Astrocyte of the cerebellum (primary cell): ENCODE measurements at regions not wholly inside any gene's neighbourhood (a gene's known extent, or its start where the extent isn't known, plus 50 kb on each side); places are given as distances from the start of the nearest gene placed in this dataset.

Experiments used
- DNase-seq: peaks from one replicate; pipeline ENCODE4 v3.0.0-alpha.2; 2011; ENCODE audit warnings: low read depth
- H3K4me3 ChIP-seq: 2 replicates; pipeline ENCODE4 v1.5.1; 2011; ENCODE audit warnings: mild to moderate bottlenecking, low read depth, low read length, moderate library complexity
- in situ Hi-C: cut with HindIII; loops from 2 replicates; pipeline ENCODE4 v1.10.0; 2017; ENCODE audit warnings: low sequenced_read_pairs
- TF ChIP-seq, protein P1 (sequence below): IDR thresholded peaks from 2 replicates; pipeline ENCODE4 v1.5.1; 2012; ENCODE audit warnings: low read length, low read depth, moderate library complexity, mild to moderate bottlenecking; ENCODE audit errors: missing control alignments

- TF ChIP-seq, protein P1, sequence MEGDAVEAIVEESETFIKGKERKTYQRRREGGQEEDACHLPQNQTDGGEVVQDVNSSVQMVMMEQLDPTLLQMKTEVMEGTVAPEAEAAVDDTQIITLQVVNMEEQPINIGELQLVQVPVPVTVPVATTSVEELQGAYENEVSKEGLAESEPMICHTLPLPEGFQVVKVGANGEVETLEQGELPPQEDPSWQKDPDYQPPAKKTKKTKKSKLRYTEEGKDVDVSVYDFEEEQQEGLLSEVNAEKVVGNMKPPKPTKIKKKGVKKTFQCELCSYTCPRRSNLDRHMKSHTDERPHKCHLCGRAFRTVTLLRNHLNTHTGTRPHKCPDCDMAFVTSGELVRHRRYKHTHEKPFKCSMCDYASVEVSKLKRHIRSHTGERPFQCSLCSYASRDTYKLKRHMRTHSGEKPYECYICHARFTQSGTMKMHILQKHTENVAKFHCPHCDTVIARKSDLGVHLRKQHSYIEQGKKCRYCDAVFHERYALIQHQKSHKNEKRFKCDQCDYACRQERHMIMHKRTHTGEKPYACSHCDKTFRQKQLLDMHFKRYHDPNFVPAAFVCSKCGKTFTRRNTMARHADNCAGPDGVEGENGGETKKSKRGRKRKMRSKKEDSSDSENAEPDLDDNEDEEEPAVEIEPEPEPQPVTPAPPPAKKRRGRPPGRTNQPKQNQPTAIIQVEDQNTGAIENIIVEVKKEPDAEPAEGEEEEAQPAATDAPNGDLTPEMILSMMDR: no peak
- DNase-seq: no peak
- H3K4me3 ChIP-seq: no peak overlapping the region
- in situ Hi-C loops: no loop called here
Measured at GRCh38 chr3:69560818-69561217, 174.9 kb upstream of the FRMD4B start.

DNA sequence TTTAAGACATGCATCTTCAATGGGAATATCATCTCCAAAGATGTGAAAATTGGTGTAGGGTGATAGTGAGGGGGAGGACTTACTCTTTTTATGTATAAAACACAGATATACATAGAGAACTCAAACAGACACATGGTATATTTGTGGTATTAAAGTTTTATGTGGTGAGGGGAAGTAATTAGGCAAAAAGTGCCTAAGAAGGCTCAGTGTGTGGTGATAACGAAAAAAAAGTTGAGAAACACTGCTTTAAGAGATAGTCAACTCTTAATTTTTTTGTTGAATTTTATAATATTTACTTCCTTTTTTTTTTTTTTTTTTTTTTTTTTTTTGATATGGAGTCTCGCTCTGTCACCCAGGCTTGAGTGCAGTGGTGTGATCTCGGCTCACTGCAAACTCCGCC is 174.2 kb upstream of the FRMD4B start:
- no peak overlapping the region for H3K4me3 ChIP-seq
- in situ Hi-C loops: no loop called here
- DNase-seq: no peak
- TF ChIP-seq, protein P1: no peak

- TF ChIP-seq, protein P1: no peak
- no peak for DNase-seq
- H3K4me3 ChIP-seq: no peak overlapping the region
- in situ Hi-C loops: no loop called here
Measured at GRCh38 chr3:69558912-69559311, 173.0 kb upstream of the FRMD4B start.

GRCh38 chr3:69554576-69554975 is 168.7 kb upstream of the FRMD4B start:
- TF ChIP-seq, protein P1: no peak
- DNase-seq: no peak
- H3K4me3 ChIP-seq: no peak overlapping the region
- in situ Hi-C loops: no loop called here

DNA sequence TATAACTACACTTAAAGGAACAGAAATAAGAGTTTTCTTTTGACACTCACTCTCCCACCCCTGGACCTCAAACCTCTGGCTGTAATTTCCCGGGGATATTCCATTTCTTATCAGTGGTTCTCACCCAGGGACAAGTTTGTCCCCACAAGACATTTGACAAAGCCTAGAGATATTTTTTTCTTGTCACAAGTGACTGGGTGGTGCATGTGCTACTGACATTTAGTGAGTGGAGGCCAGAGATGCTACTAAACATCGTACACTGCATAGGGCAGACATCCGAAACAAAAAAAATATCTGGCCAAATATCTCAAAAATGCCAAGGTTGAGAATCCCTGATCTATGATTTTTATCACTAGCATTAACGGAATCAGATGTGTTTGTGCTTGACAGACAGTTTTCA is 168.0 kb upstream of the FRMD4B start:
- TF ChIP-seq, protein P1: no peak
- in situ Hi-C loops: no loop called here
- DNase-seq: no peak
- no peak overlapping the region for H3K4me3 ChIP-seq

GRCh38 chr3:69547461-69547880 is 161.6 kb upstream of the FRMD4B start:
- DNase-seq: no peak
- H3K4me3 ChIP-seq: no peak overlapping the region
- TF ChIP-seq, protein P1: no peak
- in situ Hi-C loops: no loop called here
